ENCODE measurements at regions not wholly inside any gene's neighbourhood (a gene's known extent, or its start where the extent isn't known, plus 50 kb on each side); places are given as distances from the start of the nearest gene placed in this dataset.

GRCh38 chr16:5196204-5196603 lies 98.6 kb upstream of the EEF2KMT start:
- no peak for TF ChIP-seq CTCF (IDR thresholded peaks at IDR 0.05)
- ATAC-seq (ENCODE audit: low FRiP score): no peak
- no peak for DNase-seq (ENCODE audit: low spot score)

- TF ChIP-seq CTCF (IDR thresholded peaks at IDR 0.05): no peak
- DNase-seq (ENCODE audit: low spot score) (no peak), ATAC-seq (ENCODE audit: low FRiP score) (no peak)
Observed at GRCh38 chr16:5193861-5194260, 96.3 kb upstream of the EEF2KMT start.

- no peak for DNase-seq (ENCODE audit: low spot score)
- no peak for TF ChIP-seq CTCF (IDR thresholded peaks at IDR 0.05)
Observed at GRCh38 chr16:5188989-5189352, 91.4 kb upstream of the EEF2KMT start.

GRCh38 chr16:5188318-5188988 lies 90.9 kb upstream of the EEF2KMT start:
- TF ChIP-seq CTCF (IDR thresholded peaks at IDR 0.05): no peak
- DNase-seq (ENCODE audit: low spot score): no peak
- ATAC-seq (ENCODE audit: low FRiP score): no peak

More at GRCh38 chr16:5188989-5189352, 91.4 kb upstream of the EEF2KMT start:
- ATAC-seq (ENCODE audit: low FRiP score): no peak

GRCh38 chr16:5187402-5187952 lies 89.9 kb upstream of the EEF2KMT start:
- DNase-seq (ENCODE audit: low spot score): no peak
- no peak for TF ChIP-seq CTCF (IDR thresholded peaks at IDR 0.05)
- no peak for ATAC-seq (ENCODE audit: low FRiP score)

GRCh38 chr16:5186381-5186903 lies 88.8 kb upstream of the EEF2KMT start:
- ATAC-seq (ENCODE audit: low FRiP score): no peak
- no peak for TF ChIP-seq CTCF (IDR thresholded peaks at IDR 0.05)

GRCh38 chr16:5176505-5176904 lies 78.9 kb upstream of the EEF2KMT start:
- TF ChIP-seq CTCF (IDR thresholded peaks at IDR 0.05): no peak
- ATAC-seq (ENCODE audit: low FRiP score) (no peak), DNase-seq (ENCODE audit: low spot score) (no peak)

More at GRCh38 chr16:5186381-5186903, 88.8 kb upstream of the EEF2KMT start:
- DNase-seq (ENCODE audit: low spot score): no peak
